Transverse colon (tissue), 4 donors: ENCODE measurements at regions not wholly inside any gene's neighbourhood (a gene's known extent, or its start where the extent isn't known, plus 50 kb on each side); places are given as distances from the start of the nearest gene placed in this dataset.

Experiments used
- DNase-seq: peaks from one replicate; pipeline ENCODE4 v3.0.0-alpha.2; 2019
- H3K27ac ChIP-seq, 4 donors: fragments of 200-600 bp; sonication (generic); 2 replicates each; pipeline ENCODE4 v1.5.1; 2016 to 2018; ENCODE audit warnings: inconsistent platforms in 4 of 4
- H3K27me3 ChIP-seq: fragments of 200-600 bp; sonication (generic); 2 replicates; pipeline ENCODE4 v1.5.1; 2017; ENCODE audit warnings: inconsistent platforms
- H3K36me3 ChIP-seq, 4 donors: fragments of 200-600 bp; sonication (generic); 2 replicates each; pipeline ENCODE4 v1.5.1; 2017 to 2019; ENCODE audit warnings: inconsistent platforms in 4 of 4
- H3K4me1 ChIP-seq, 4 donors: fragments of 200-600 bp; sonication (generic); 2 replicates each; pipeline ENCODE4 v1.5.1; 2017 to 2020; ENCODE audit warnings: inconsistent platforms in 4 of 4
- H3K4me3 ChIP-seq, 4 donors: fragments of 200-600 bp; sonication (generic); 1 replicate in 1 of 4; 2 replicates in 3 of 4; pipeline versions ENCODE4 v1.5.1 to v1.6.1; 2017 to 2019; ENCODE audit warnings: inconsistent platforms in 4 of 4
- H3K9me3 ChIP-seq, 2 donors: fragments of 200-600 bp; sonication (generic); 2 replicates each; pipeline ENCODE4 v1.5.1; 2017 to 2019; ENCODE audit warnings: inconsistent platforms in 2 of 2
- EP300 ChIP-seq: sonication (generic); formaldehyde crosslinking; IDR thresholded peaks from one replicate; pipeline ENCODE4 v1.6.1; 2017; ENCODE audit warnings: antibody characterized with exemption, low read depth
- POLR2A ChIP-seq: fragments of 450-650 bp; IDR thresholded peaks from one replicate; pipeline ENCODE4 v1.6.1; 2016; ENCODE audit warnings: antibody characterized with exemption, mild to moderate bottlenecking, moderate library complexity
- POLR2AphosphoS5 ChIP-seq, 3 donors: sonication (generic); formaldehyde crosslinking; IDR thresholded peaks; one replicate each; pipeline ENCODE4 v1.6.1; 2016; ENCODE audit warnings: antibody characterized with exemption in 3 of 3
- WGBS, 2 donors: methylation state at CpG; one replicate each; pipeline ENCODE4 v1.1.5; 2018; ENCODE audit warnings: low coverage in 1 of 2; 5-methylcytosine and 5-hydroxymethylcytosine counted together
- in situ Hi-C, 4 donors: fragments of 200-750 bp; cut with MboI; loops; one replicate each; pipeline versions ENCODE4 v1.15.0 to v1.15.1; 2017; ENCODE audit warnings: low sequenced_read_pairs in 3 of 4, low pct_ligation_motif_present in 1 of 4, low pct_unique_long_range_greater_than_20kb in 1 of 4
- intact Hi-C: fragments of 100-400 bp; cut with DNase I; formaldehyde crosslinking; loops from one replicate; pipeline ENCODE4 v1.15.1; 2023; ENCODE audit warnings: low total_unique reads
- TF ChIP-seq, protein P1 (sequence below), 5 experiments: fragments of 200-600 bp in 3 of 5; fragments of 450-650 bp in 2 of 5; sonication (generic) in 3 of 5; IDR thresholded peaks; 1 replicate in 2 of 5; 2 replicates in 3 of 5; pipeline ENCODE4 v1.5.1; 2016 to 2017; ENCODE audit warnings: antibody characterized with exemption in 5 of 5, inconsistent platforms in 3 of 5, mild to moderate bottlenecking in 2 of 5, moderate library complexity in 1 of 5

GRCh38 chr13:80462567-80462966 lies 121.6 kb upstream of the SPRY2 start:
- no peaks in the 10 kb centered on the region for H3K36me3 ChIP-seq
- intact Hi-C loops: no loop called here
- in situ Hi-C loops: no loop called here
- no peak overlapping the region for H3K4me3 ChIP-seq
- no peaks in the 10 kb centered on the region for H3K4me1 ChIP-seq
- no peaks in the 10 kb centered on the region for H3K27me3 ChIP-seq
- no peak for DNase-seq
- no peaks in the 10 kb centered on the region for H3K9me3 ChIP-seq
- H3K27ac ChIP-seq: no peak overlapping the region
- TF ChIP-seq EP300 (no peak), POLR2AphosphoS5 (IDR thresholded peaks at IDR 0.05) (no peak), POLR2A (no peak)
- TF ChIP-seq, protein P1, sequence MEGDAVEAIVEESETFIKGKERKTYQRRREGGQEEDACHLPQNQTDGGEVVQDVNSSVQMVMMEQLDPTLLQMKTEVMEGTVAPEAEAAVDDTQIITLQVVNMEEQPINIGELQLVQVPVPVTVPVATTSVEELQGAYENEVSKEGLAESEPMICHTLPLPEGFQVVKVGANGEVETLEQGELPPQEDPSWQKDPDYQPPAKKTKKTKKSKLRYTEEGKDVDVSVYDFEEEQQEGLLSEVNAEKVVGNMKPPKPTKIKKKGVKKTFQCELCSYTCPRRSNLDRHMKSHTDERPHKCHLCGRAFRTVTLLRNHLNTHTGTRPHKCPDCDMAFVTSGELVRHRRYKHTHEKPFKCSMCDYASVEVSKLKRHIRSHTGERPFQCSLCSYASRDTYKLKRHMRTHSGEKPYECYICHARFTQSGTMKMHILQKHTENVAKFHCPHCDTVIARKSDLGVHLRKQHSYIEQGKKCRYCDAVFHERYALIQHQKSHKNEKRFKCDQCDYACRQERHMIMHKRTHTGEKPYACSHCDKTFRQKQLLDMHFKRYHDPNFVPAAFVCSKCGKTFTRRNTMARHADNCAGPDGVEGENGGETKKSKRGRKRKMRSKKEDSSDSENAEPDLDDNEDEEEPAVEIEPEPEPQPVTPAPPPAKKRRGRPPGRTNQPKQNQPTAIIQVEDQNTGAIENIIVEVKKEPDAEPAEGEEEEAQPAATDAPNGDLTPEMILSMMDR (IDR thresholded peaks at IDR 0.05): no peak

DNA sequence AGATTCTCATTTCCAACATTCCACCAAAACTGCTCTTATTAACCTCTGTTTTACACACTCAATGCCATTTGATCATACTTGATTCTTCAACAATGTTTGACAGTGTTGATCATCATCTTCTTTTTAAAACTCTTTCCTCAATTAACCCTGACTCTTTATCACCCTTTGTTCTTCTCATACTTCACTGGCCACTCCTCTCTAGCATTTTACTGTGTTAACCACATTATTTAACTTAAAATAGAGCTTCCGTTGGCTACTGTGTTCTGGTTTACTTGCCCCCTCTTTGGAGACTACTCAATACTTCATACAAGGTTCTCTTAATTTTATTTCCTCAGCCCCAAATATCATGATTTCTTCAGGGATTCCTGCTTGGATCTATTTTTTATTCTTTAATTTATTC lies 121.1 kb upstream of the SPRY2 start:
- no peak overlapping the region for H3K27ac ChIP-seq
- H3K9me3 ChIP-seq: no peaks in the 10 kb centered on the region
- DNase-seq: no peak
- H3K4me1 ChIP-seq: no peaks in the 10 kb centered on the region
- H3K4me3 ChIP-seq: no peak overlapping the region
- TF ChIP-seq POLR2AphosphoS5 (IDR thresholded peaks at IDR 0.05) (no peak), EP300 (no peak), POLR2A (no peak)
- TF ChIP-seq, protein P1 (IDR thresholded peaks at IDR 0.05): no peak
- WGBS, 2 donors: 77 to 85% methylated on average over 1 of the region's 1 CpG
- in situ Hi-C loops: no loop called here
- H3K27me3 ChIP-seq: no peaks in the 10 kb centered on the region
- intact Hi-C loops: no loop called here
- no peaks in the 10 kb centered on the region for H3K36me3 ChIP-seq

DNA sequence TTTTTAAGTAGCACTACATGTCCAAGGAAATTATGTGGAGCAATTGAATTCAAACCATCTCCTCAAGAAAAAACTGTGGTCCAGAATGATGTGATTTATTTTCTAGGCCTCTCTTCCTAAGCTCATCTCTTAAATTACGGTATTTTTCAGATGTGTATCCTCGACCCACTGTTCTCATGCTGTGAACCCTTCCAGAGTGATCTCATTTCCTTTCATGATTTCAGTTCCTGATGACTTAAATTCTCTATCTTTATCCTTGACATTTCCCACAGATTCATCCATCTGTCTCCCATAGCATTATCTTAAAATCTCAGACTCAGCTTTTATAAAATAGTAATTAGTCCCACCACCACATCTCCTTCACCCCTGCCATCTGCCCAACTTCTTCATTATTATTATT lies 117.6 kb upstream of the SPRY2 start:
- WGBS, 2 donors: 56 to 60% methylated on average over 2 of the region's 2 CpGs
- intact Hi-C loops: loop anchor here (10.0 kb wide), 1 partner anchor 916 kb away; no protein-coding TSS in a partner anchor
- H3K27me3 ChIP-seq: no peaks in the 10 kb centered on the region

DNA sequence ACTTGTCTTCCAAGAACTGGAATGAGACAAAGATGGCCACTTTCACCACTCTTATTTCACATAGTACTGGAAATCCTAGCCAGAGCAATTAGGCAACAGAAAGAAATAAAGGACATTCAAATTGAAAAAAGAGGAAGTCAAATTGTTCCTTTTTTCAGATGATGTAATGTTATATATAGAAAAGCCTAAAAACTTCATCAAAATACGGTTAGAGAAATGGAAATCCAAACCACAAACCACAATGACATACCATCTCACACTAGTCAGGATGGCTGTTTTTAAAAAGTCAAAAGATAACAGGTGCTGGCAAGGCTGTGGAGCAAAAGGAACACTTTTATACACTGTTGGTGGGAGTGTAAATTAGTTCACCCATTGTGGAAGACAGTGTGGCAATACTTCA lies 113.3 kb upstream of the SPRY2 start:
- TF ChIP-seq, protein P1 (IDR thresholded peaks at IDR 0.05): no peak
- TF ChIP-seq POLR2A: no peak
- H3K36me3 ChIP-seq: no peaks in the 10 kb centered on the region
- H3K27ac ChIP-seq: no peak overlapping the region
- 69 to 100% methylated on average over 1 of the region's 1 CpG for WGBS, 2 donors
- no peaks in the 10 kb centered on the region for H3K4me1 ChIP-seq
- no peaks in the 10 kb centered on the region for H3K27me3 ChIP-seq
- DNase-seq: no peak
- intact Hi-C loops: loop anchor here (10.0 kb wide), 1 partner anchor 921 kb away; no protein-coding TSS in a partner anchor
- no peak overlapping the region for H3K4me3 ChIP-seq
- H3K9me3 ChIP-seq: no peaks in the 10 kb centered on the region
- in situ Hi-C loops: no loop called here

More for the DNA sequence above, 117.6 kb upstream of the SPRY2 start:
- H3K9me3 ChIP-seq: no peaks in the 10 kb centered on the region
- H3K4me1 ChIP-seq: no peaks in the 10 kb centered on the region
- H3K36me3 ChIP-seq: no peaks in the 10 kb centered on the region
- TF ChIP-seq POLR2A (no peak), EP300 (no peak), POLR2AphosphoS5 (IDR thresholded peaks at IDR 0.05) (no peak)
- TF ChIP-seq, protein P1 (IDR thresholded peaks at IDR 0.05): no peak
- H3K27ac ChIP-seq: no peak overlapping the region
- no peak for DNase-seq
- no peak overlapping the region for H3K4me3 ChIP-seq
- in situ Hi-C loops: no loop called here
